ENCODE measurements at regions not wholly inside any gene's neighbourhood (a gene's known extent, or its start where the extent isn't known, plus 50 kb on each side); places are given as distances from the start of the nearest gene placed in this dataset.

DNA sequence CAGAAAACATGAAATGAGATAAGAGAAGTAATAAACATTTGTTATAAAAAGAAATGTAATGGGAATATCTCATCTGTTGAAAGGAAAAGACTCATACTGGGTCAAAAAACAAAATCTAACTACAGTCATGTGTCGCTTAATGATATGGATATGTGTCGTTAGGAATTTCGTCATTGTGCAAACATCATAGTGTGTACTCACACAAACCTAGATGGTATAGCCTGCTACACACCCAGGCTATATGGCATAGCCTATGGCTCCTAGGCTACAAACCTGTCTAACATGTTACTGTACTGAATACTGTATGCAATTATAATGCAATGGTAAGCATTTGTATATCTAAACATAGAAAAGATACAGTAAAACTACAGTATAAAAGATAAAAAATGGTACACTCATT, 89.8 kb upstream of the ZC3H12C start:
- 93 to 99% (median 95%) methylated on average over 3 of the region's 3 CpGs for WGBS, 5 donors

DNA sequence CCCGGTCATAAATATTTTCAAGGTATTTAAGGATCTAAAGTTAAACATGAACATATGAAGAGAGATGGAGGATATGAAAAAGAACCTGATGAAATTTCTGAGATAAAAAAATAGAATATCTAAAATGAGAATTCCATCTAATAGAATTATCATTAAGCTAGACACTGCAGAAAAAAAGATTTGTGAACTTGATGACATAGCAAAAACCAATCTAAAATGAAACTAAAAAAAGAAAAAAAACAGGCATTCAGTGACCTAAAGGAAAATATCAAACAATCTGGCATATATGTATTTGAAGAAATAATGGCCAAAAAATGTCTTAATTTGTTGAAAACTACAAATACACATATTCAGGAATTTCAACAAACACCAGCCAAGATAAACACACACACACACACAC, 81.6 kb upstream of the ZC3H12C start:
- intact Hi-C loops (cut with DNase I; ENCODE audit: low total_unique reads), result no loop called here
- 94 to 97% (median 96%) methylated on average over 1 of the region's 1 CpG for WGBS, 5 donors
- H3K9me3 ChIP-seq, result peaks cover 0 to 44% (median 28%) of the 10 kb centered on the region in 8 donors
- DNase-seq, result no peak
- no peaks in the 10 kb centered on the region for H3K36me3 ChIP-seq
- peaks cover 0 to 3% (median 0%) of the 10 kb centered on the region in 7 donors for H3K27me3 ChIP-seq (replicated peaks in 1 of 7)
- H3K4me1 ChIP-seq, result no peaks in the 10 kb centered on the region
- no peak overlapping the region for H3K4me3 ChIP-seq
- no peak overlapping the region for H3K27ac ChIP-seq
- TF ChIP-seq, protein P1, sequence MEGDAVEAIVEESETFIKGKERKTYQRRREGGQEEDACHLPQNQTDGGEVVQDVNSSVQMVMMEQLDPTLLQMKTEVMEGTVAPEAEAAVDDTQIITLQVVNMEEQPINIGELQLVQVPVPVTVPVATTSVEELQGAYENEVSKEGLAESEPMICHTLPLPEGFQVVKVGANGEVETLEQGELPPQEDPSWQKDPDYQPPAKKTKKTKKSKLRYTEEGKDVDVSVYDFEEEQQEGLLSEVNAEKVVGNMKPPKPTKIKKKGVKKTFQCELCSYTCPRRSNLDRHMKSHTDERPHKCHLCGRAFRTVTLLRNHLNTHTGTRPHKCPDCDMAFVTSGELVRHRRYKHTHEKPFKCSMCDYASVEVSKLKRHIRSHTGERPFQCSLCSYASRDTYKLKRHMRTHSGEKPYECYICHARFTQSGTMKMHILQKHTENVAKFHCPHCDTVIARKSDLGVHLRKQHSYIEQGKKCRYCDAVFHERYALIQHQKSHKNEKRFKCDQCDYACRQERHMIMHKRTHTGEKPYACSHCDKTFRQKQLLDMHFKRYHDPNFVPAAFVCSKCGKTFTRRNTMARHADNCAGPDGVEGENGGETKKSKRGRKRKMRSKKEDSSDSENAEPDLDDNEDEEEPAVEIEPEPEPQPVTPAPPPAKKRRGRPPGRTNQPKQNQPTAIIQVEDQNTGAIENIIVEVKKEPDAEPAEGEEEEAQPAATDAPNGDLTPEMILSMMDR (IDR thresholded peaks at IDR 0.05 in 8 of 11, conservative IDR thresholded peaks at IDR 0.05 in 3 of 11), result no peak
- TF ChIP-seq POLR2AphosphoS5 (IDR thresholded peaks at IDR 0.05) (no peak), POLR2A (IDR thresholded peaks at IDR 0.05) (no peak)

More for the DNA sequence above, 89.8 kb upstream of the ZC3H12C start:
- no peaks in the 10 kb centered on the region for H3K4me1 ChIP-seq
- H3K27ac ChIP-seq, result no peak overlapping the region
- H3K4me3 ChIP-seq, result no peak overlapping the region
- no peaks in the 10 kb centered on the region for H3K36me3 ChIP-seq
- intact Hi-C loops (cut with DNase I; ENCODE audit: low total_unique reads), result no loop called here
- no peak for DNase-seq
- H3K27me3 ChIP-seq (replicated peaks in 1 of 7), result peaks cover 0 to 8% (median 0%) of the 10 kb centered on the region in 7 donors
- TF ChIP-seq, protein P1 (IDR thresholded peaks at IDR 0.05 in 8 of 11, conservative IDR thresholded peaks at IDR 0.05 in 3 of 11), result no peak
- no peak for TF ChIP-seq POLR2A (IDR thresholded peaks at IDR 0.05)
- no peak for TF ChIP-seq POLR2AphosphoS5 (IDR thresholded peaks at IDR 0.05)
- H3K9me3 ChIP-seq, result no peaks in the 10 kb centered on the region

DNA sequence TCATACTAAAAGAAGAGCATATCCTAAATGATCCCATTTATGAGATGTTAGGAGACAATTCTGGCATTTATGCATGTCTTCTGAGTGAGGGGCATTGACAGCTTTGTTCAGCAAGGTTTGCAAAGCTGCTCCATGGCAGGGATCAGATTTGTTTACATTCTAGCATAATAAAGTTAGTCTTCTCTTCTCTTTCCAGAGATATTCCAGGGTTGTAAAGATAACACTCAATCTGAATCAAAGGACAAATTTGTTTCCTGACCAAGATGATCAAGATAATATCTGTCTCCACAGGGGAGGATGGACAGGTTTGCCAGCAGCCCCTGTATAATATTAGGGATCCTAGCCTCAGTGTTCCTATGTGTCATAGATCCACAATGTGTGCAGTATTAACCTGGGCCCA, 77.5 kb upstream of the ZC3H12C start:
- Histone ChIP-seq H3K4me1 (no peaks in the 10 kb centered on the region), H3K27me3 (replicated peaks in 1 of 7) (no peaks in the 10 kb centered on the region), H3K36me3 (no peaks in the 10 kb centered on the region), H3K4me3 (no peak overlapping the region), H3K9me3 (peaks cover 0 to 35% (median 22%) of the 10 kb centered on the region in 8 donors), H3K27ac (no peak overlapping the region)
- no peak for TF ChIP-seq POLR2AphosphoS5 (IDR thresholded peaks at IDR 0.05)
- TF ChIP-seq POLR2A (IDR thresholded peaks at IDR 0.05), result no peak
- TF ChIP-seq, protein P1 (IDR thresholded peaks at IDR 0.05 in 8 of 11, conservative IDR thresholded peaks at IDR 0.05 in 3 of 11), result no peak
- intact Hi-C loops (cut with DNase I; ENCODE audit: low total_unique reads), result no loop called here
- no peak for DNase-seq

DNA sequence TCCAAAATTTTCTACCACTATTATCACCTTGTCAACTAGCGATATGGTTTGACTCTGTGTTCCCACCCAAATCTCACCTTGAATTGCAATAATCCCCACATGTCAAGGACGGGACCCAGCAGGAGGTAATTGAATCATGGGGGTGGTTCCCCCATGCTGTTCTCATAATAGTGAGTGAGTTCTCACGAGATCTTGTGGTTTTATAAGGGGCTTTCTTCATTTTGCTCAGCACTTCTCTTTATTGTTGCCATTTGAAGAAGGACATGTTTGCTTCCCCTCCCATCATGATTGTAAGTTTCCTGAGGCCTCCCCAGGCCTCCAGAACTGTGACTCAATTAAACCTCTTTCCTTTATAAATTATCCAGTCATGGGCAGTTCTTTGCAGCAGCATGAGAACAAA, 73.5 kb upstream of the ZC3H12C start:
- Histone ChIP-seq H3K36me3 (no peaks in the 10 kb centered on the region), H3K27me3 (replicated peaks in 1 of 7) (peaks cover 0 to 19% (median 0%) of the 10 kb centered on the region in 7 donors), H3K9me3 (no peaks in the 10 kb centered on the region), H3K27ac (no peak overlapping the region), H3K4me1 (no peaks in the 10 kb centered on the region), H3K4me3 (no peak overlapping the region)
- intact Hi-C loops (cut with DNase I; ENCODE audit: low total_unique reads), result no loop called here
- DNase-seq, result no peak
- 63 to 77% (median 65%) methylated on average over 3 of the region's 3 CpGs for WGBS, 5 donors
- TF ChIP-seq, protein P1 (IDR thresholded peaks at IDR 0.05 in 8 of 11, conservative IDR thresholded peaks at IDR 0.05 in 3 of 11), result no peak
- no peak for TF ChIP-seq POLR2AphosphoS5 (IDR thresholded peaks at IDR 0.05)
- TF ChIP-seq POLR2A (IDR thresholded peaks at IDR 0.05), result no peak

All from spleen (tissue), 11 donors.